Hindlimb muscle (tissue), 1 donor: ENCODE measurements at regions not wholly inside any gene's neighbourhood (a gene's known extent, or its start where the extent isn't known, plus 50 kb on each side); places are given as distances from the start of the nearest gene placed in this dataset.

Experiments
- DNase-seq: peaks from one replicate; pipeline ENCODE4 v3.0.0-alpha.2; 2013

GRCh38 chr1:173422456-173422976 lies 54.6 kb upstream of the PRDX6 start:
- peak; percentile 31 for DNase-seq

GRCh38 chr1:173423291-173423690 lies 53.8 kb upstream of the PRDX6 start:
- DNase-seq = no peak

GRCh38 chr1:173424143-173424542 lies 53.0 kb upstream of the PRDX6 start:
- no peak for DNase-seq

GRCh38 chr1:173424782-173425407 lies 52.2 kb upstream of the PRDX6 start:
- no peak for DNase-seq

DNA sequence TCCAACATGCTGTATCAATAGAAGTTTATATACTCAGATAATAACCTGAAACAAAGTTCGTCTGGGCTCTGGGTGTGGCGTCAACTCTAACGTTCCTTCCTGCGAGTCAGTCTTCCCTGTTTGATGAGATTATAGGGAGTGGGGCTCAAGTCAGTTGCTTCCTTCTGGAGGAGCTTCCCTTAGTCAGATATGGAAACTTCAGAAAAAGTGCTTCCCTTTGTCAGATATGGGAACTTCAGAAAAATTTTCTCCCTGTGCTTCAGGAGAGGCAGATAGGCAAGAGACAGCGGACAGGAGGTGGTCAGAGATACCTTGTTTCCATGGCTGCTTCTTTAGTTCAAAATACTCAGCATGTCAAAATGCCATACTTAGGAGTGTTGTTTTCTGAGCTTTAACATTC lies 51.1 kb upstream of the PRDX6 start:
- DNase-seq = no peak

GRCh38 chr1:173427146-173428054 lies 49.7 kb upstream of the PRDX6 start:
- DNase-seq = no peak
